ENCODE measurements at regions not wholly inside any gene's neighbourhood (a gene's known extent, or its start where the extent isn't known, plus 50 kb on each side); places are given as distances from the start of the nearest gene placed in this dataset.

GRCh38 chr11:70711095-70711910, 313.0 kb downstream of the CTTN start:
- TF ChIP-seq CTCF (conservative IDR thresholded peaks at IDR 0.05; ENCODE audit: low read depth, low read length) = no peak
- no peak for TF ChIP-seq EZH2 (IDR thresholded peaks at IDR 0.05; ENCODE audit: borderline replicate concordance, low read depth, low read length, poor library complexity, severe bottlenecking)

All from A673 (cell line).